Smooth muscle cell (in vitro differentiated cells): ENCODE measurements at regions not wholly inside any gene's neighbourhood (a gene's known extent, or its start where the extent isn't known, plus 50 kb on each side); places are given as distances from the start of the nearest gene placed in this dataset.

ENCODE experiments used
- DNase-seq: peaks from one replicate; lab custom pipeline; 2025; ENCODE audit not compliant: unreplicated experiment; lab: John Stamatoyannopoulos, UW
- H2AFZ ChIP-seq: fragments of 200-600 bp; sonication (generic); 2 replicates; pipeline ENCODE4 v1.6.0; 2016; ENCODE audit warnings: antibody characterized with exemption, low read depth, mild to moderate bottlenecking
- H3F3A ChIP-seq: fragments of 200-600 bp; sonication (generic); 2 replicates; pipeline ENCODE4 v1.6.0; 2017; ENCODE audit warnings: antibody characterized with exemption, low read depth
- H3K27ac ChIP-seq: fragments of 200-600 bp; sonication (generic); 2 replicates; pipeline ENCODE4 v1.5.1; 2016; ENCODE audit warnings: low read depth, mild to moderate bottlenecking
- H3K27me3 ChIP-seq: fragments of 200-600 bp; sonication (generic); 2 replicates; pipeline ENCODE4 v1.6.1; 2016; ENCODE audit warnings: low read depth, mild to moderate bottlenecking
- H3K36me3 ChIP-seq: fragments of 200-600 bp; sonication (generic); 2 replicates; pipeline ENCODE4 v1.5.1; 2016; ENCODE audit warnings: low read depth
- H3K4me1 ChIP-seq: fragments of 200-600 bp; sonication (generic); 2 replicates; pipeline ENCODE4 v1.5.1; 2016; ENCODE audit warnings: low read depth
- H3K4me2 ChIP-seq: fragments of 200-600 bp; sonication (generic); 2 replicates; pipeline ENCODE4 v1.6.0; 2016; ENCODE audit warnings: mild to moderate bottlenecking
- H3K4me3 ChIP-seq: fragments of 200-600 bp; sonication (generic); 2 replicates; pipeline ENCODE4 v1.5.1; 2016; ENCODE audit warnings: mild to moderate bottlenecking
- H3K79me2 ChIP-seq: fragments of 200-600 bp; sonication (generic); 2 replicates; pipeline ENCODE4 v1.6.0; 2016; ENCODE audit warnings: low read depth, mild to moderate bottlenecking
- H3K9ac ChIP-seq: fragments of 200-600 bp; sonication (generic); 2 replicates; pipeline ENCODE4 v1.6.0; 2016; ENCODE audit warnings: low read depth
- H3K9me3 ChIP-seq: fragments of 200-600 bp; sonication (generic); replicated peaks from 2 replicates; pipeline ENCODE4 v1.5.1; 2016; ENCODE audit warnings: low read depth
- H4K20me1 ChIP-seq: fragments of 200-600 bp; sonication (generic); 2 replicates; pipeline ENCODE4 v1.6.0; 2016; ENCODE audit warnings: low read depth
- CTCF ChIP-seq: fragments of 200-600 bp; sonication (generic); IDR thresholded peaks from 2 replicates; pipeline ENCODE4 v1.5.1; 2017; ENCODE audit warnings: borderline replicate concordance, mild to moderate bottlenecking, antibody characterized with exemption; ENCODE audit not compliant: insufficient read depth, poor library complexity, severe bottlenecking
- WGBS: methylation state at CpG from one replicate; pipeline ENCODE4 v1.1.7; 2016; ENCODE audit warnings: low lambda C conversion rate; 5-methylcytosine and 5-hydroxymethylcytosine counted together

GRCh38 chr16:17024514-17024913 is 446.2 kb downstream of the XYLT1 start:
- Histone ChIP-seq H3K27ac (no peak overlapping the region), H4K20me1 (no peaks in the 10 kb centered on the region), H3K9me3 (no peaks in the 10 kb centered on the region), H3F3A (no peaks in the 10 kb centered on the region), H3K27me3 (no peaks in the 10 kb centered on the region), H3K4me2 (no peak overlapping the region), H3K9ac (no peak overlapping the region), H2AFZ (no peak overlapping the region), H3K79me2 (no peaks in the 10 kb centered on the region), H3K4me1 (no peaks in the 10 kb centered on the region), H3K4me3 (no peak overlapping the region), H3K36me3 (no peaks in the 10 kb centered on the region)
- TF ChIP-seq CTCF = no peak
- DNase-seq = no peak
- WGBS = 90% methylated on average over 7 of the region's 7 CpGs

DNA sequence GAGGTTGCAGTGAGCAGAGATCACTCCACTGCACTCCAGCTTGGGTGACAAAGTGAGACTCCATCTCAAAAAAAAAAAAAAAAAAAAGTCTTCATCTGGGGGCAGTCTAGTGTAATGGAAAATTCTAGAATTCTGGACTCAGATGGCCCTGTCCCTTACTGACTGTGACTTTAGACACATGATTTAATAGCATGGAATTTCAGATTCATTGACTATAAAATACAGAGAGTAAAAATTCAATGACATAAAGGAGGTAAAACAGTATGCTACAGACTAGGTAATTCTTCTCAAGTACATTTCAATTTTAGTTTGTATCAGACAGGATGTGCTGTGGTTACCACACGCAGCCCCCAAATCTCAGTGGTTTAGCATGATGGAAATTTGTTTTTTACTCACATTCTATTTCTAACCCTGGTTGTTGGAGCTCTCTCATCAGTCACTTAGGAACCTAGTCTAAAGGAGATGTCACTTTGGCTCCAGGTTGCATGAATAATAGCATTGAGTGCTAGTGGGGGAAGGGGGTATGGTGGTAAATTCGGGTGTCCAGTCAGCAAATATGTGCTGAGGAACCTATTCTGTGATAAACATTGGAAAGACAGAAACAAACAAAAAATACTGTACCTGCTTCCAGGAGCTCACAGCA is 444.0 kb downstream of the XYLT1 start:
- Histone ChIP-seq H3K9me3 (no peaks in the 10 kb centered on the region), H3K4me2 (no peak overlapping the region), H3K4me1 (no peaks in the 10 kb centered on the region), H3K79me2 (no peaks in the 10 kb centered on the region), H3K27me3 (no peaks in the 10 kb centered on the region), H4K20me1 (no peaks in the 10 kb centered on the region), H3K4me3 (no peak overlapping the region), H3K36me3 (no peaks in the 10 kb centered on the region), H3F3A (no peaks in the 10 kb centered on the region), H3K27ac (no peak overlapping the region), H2AFZ (no peak overlapping the region), H3K9ac (no peak overlapping the region)
- TF ChIP-seq CTCF = no peak
- 77% methylated on average over 2 of the region's 2 CpGs for WGBS
- no peak for DNase-seq

DNA sequence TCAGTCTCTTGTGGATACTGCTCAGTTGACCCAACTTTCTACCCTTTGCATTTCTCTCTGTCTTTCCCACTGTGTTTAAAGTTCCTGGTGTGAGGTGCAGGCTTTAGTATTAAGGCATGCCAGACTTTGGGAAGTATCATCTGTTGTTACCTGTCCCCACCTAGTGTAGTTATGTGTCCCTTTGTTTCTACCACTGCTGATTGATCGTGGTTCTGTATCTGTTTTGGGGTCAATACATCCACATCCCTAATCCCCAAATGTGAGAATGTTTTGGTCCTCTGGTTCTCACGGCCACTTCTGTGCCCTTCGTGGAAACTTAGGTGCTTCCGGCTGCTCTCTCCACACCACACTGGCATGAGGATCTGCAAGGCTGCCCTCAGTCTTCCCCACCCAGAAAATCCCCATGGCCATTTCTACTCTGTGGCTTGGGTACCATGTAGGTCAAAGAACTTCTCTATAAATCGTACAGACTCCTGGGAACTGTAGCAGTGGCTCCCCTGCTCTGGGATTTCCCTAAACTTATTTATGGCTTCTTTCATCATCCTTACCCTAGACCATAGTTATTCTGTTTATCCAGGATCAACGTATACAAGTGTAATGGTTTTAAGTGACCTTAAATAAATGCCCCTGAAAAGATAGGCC is 443.2 kb downstream of the XYLT1 start:
- Histone ChIP-seq H3F3A (no peaks in the 10 kb centered on the region), H3K27ac (no peak overlapping the region), H3K27me3 (no peaks in the 10 kb centered on the region), H3K4me2 (no peak overlapping the region), H3K4me3 (no peak overlapping the region), H3K4me1 (no peaks in the 10 kb centered on the region), H3K9me3 (no peaks in the 10 kb centered on the region), H4K20me1 (no peaks in the 10 kb centered on the region), H3K36me3 (no peaks in the 10 kb centered on the region), H3K79me2 (no peaks in the 10 kb centered on the region), H2AFZ (no peak overlapping the region), H3K9ac (no peak overlapping the region)
- 84% methylated on average over 6 of the region's 6 CpGs for WGBS
- no peak for DNase-seq
- TF ChIP-seq CTCF = no peak
